ELF-1 (cell line): ENCODE measurements at regions not wholly inside any gene's neighbourhood (a gene's known extent, or its start where the extent isn't known, plus 50 kb on each side); places are given as distances from the start of the nearest gene placed in this dataset.
"Not testable (repeated sequence)": the region's sequence is repeated elsewhere in the genome, so short reads cannot be mapped to it uniquely, and the experiment has no call there.

Experiments used
- DNase-seq: peaks from one replicate; pipeline ENCODE4 v3.0.0-alpha.2; 2016; ENCODE audit warnings: low read depth, low spot score

DNA sequence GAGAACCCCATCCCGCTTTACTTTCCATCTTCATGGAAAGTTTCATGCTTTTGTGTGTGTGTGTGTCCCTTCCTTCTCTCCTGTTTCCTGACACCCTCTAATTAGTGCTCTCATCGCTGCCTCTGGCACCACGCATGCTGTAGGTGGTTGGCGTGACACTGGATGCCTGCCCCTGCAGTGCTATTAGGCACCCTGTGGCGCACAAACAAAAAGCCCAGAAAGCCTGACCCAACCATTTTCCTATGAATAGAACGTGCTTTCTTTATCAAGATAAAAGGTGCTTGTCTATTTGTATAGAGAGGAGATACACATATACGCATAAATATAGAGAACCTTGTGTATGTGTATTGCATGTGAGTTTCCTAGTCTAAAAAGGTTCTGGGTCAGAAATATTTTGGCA lies 120.8 kb upstream of the CDCA7L start:
- DNase-seq: peak; percentile 51

DNA sequence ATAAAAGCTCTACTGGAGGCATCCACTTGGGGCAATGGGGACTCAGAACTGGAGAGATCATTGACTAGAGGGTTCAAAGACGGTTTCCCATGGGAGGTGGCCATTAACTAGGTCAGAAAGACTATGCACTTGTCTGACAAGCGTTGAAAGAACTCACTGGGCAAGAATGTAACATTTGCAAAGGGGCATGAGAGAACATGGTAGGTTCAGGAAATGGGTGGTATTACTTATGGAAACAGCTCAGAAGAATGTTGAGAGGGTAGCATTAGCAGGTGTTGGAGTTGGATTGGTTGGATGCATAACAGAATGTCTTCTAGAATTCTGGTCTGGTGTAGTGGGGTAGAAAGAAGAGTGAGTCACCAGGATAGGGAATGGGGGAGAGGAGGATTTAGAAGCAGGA lies 119.1 kb upstream of the CDCA7L start:
- no peak for DNase-seq

DNA sequence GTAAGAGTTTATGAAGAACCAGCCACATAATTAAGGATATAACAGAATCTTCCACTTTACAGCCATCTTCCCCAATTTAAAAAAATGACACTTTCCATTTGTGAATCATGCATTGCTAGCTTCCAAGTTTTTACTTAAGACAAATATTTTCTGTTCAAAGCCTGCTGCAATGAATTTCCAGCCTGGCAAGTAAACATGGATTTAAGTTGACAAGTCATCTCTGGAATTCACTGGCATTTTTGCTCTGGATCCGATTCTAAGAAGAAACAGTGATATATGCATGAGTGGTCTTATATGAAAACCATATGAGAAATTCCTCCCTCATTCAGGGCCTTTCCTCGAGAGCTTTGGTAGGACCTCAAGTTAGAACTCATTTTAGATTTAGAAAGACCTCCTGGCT lies 116.1 kb upstream of the CDCA7L start:
- no peak for DNase-seq

DNA sequence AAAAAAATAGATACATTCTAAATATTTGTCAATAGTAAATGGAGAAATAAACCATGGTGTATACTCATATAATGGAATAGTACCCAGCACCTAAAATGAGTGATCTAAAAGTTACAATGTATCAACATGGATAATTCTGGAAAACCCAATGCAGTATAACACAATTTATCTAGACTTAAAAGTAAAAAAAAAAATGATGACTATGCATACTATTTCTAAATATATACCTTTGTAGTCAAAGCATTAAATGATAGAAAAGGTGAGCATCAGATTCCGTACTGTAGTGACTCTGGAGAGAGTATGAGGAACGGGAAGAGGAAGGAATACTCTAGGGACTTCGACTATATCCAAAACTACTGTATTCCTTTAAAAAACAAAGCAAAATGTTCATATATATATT lies 115.2 kb upstream of the CDCA7L start:
- DNase-seq: no peak

DNA sequence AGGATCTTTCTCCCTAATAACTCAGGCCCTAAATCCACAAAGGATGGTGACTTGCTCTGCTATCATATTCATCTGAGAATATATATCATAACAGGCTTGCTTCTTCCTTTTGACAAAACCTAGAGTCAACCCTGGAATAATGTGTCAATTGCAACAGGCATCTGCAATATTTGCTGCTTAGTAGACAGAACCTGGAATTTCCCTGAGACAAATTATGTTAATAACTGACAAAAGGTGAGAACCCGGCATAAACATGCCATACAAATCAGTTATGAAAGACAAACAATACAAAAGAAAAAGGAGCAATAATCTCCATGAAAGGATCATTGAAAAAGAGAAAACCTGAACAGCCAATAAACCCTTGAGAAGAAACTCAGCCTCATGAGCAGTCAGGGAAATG lies 114.5 kb upstream of the CDCA7L start:
- DNase-seq: no peak

DNA sequence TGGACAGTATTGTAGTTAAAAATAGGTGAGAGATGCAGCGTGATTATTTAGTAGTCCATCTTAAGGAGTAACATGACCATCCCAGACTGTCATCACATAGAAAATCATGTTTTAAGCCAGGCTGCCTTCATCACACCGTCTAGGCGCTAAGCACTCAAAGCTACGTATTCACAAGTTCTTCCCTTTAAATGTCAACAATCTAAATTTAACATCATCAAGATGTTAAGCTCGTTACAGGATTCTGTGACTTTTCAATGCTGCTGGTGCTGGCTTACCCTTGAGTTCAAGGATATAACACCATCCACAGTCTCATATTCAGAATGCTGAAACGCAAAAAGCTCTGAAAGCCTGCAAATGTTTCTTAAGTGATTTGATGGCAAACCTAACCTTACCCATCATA lies 109.5 kb upstream of the CDCA7L start:
- DNase-seq: no peak

DNA sequence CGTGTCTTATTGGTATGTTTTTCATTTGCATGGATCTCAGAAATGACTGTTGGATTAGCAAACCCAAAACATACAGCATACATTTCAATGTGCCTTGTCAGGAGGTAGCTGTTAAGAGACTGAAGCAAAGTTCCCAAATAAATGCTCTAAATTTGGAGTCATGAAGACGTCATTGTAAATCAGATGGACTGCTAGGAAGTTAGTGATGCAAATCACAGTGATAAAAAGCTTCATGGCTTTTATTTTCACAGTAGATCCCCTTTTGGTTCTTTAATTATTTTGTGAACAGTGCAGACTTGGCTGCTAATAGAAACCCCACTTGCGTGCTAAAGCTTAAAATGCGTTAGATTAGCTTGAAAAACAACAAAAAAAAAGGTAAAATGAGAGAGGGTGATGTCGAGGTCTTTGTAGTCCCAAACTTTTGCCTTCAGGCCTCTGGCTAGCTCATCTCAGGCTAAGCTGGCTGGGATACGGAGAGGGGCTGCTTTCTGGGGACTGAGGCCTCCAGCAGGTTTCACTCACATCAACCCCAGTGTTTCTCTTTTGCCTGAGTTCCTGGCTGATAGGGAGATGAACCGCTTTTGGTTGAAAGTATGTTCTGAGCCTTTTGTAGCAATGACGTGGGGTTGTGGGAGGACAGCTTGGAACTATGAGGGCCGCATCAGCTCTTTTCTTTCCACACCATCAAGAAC lies 107.1 kb upstream of the CDCA7L start:
- no peak for DNase-seq

DNA sequence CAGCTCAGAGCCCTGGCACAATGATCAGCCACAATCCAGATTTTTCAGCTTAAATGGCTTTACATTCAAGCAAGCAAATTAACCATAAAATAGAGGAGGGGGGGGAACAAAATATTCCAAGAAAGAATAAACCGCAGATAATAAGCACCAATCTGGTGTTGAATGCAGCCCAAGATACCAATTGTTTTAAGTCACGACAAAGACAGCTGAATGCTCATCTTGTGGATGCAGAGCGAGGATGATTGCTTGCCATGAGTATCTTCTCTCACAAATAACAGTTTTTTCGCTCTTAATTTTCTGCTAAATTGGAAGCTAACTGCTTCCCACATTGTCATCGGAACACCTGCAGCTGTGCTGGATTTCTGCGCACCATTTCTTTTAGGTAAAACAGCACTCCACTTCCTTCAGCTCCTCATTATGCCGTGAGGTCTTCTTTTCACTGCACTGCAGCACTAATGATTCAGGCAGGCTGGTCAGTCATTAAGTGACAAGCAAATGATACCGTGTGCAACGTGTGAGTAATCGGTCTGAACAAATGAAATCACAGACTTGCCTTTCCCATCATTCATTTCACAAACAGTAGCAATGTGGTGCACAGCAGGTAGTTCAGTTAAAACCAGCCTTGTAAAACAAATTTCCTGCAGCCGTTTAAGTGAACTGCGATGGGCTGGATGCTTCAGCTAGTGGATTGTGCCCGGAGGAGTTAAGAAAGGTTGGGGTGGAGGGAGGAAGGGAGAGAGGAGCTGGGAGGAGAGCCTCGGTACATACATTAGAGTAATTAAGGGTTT lies 106.4 kb upstream of the CDCA7L start:
- DNase-seq: peak; percentile 40

DNA sequence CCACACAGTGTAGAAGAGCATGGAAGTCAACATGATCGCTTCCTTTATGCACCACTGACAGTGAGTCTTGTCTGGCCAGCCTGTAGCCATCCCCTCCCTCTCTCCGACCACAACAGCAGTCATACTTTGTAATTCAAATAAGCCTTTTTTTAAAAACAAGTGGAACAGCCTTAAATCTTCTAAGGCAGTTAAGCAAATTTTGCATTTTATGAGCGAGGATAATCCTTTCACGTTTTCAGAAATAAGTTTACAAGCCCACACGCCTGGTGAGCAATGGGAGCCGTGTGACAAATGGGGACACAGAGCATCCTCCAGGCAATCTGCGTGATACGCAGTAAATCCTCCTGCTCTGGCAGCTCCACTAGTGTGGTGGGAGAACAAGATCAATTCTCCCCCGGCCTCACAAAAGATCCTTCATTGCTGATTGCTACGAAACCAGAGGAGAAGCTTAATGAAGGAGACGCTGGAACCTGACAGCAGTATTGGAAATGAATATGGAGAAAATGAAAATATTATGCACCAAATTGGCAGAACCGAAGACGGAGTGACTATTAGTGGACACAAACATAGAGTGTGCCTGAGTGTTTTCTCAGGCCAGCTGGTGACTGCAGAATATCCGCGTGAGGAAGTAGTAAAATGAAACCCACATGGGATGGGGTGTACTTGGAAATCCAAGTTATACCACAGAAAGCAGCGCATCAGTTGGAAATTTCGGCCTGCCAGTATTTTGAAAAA lies 104.2 kb upstream of the CDCA7L start:
- DNase-seq: no peak

DNA sequence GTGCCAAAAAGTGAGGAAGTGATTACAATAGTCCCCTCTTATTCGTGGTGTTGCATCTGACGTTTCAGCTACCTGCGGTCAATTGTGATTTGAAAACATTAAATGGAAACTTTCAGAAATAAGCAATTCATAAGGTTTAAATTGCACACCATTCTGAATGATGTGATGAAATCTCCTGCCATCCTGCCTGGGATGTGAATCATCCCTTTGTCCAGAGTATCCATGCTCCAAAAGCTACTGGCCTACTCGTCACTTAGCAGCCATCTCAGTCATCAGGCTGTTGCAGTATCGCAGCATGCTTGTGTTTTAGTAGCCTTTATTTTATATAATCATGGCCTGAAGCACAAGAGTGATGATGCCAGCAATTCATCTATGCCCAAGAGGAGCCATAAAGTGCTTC lies 97.7 kb upstream of the CDCA7L start:
- DNase-seq: no peak

DNA sequence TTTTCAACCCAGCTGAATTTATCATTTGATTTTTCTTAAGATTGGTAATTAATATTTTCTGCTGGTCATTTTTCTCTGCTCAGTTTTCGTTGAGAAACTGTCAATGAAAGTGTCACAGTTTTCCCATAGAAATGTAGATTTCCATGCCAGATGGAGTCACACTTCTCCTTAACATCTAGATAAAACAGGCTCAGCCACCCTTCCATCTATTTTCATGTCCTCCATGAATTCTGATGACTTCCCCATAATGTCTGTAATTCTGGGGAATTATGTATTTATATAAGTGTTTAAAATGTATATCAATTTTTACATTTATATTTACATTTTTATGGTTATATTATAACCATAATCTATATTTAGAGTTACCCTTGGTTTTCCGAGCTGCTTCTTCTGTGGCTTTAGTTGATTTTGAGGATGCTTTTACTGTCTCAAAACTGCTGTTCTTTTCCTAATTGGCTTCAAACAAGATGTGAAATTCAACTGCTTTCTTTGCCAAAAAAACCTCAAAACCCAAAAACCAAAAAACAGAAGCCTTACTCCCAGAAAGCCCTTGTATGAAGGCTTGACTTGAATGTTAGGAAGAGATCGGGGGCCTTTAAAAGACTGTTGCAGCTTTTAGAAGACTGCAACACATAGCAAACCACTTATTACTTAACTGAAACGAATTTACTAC lies 95.4 kb upstream of the CDCA7L start:
- DNase-seq: no peak

DNA sequence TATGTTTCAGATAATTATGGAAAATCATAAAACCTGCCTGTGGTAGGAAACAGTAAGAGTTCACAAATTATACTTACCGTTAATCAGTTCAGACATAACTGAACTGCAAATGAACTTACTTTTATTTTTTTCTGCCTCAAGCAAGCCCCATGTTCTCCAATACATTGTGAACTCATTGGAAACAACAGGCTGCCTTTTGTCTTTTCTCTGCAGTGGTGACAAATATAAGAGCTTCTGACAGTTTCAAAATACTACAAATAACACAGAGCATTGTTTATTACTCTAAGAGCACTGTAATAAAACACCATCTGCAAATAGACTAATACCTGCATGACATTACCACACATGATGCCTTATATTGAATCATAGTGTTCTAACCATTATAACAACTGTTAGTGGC lies 94.0 kb upstream of the CDCA7L start:
- DNase-seq: no peak

DNA sequence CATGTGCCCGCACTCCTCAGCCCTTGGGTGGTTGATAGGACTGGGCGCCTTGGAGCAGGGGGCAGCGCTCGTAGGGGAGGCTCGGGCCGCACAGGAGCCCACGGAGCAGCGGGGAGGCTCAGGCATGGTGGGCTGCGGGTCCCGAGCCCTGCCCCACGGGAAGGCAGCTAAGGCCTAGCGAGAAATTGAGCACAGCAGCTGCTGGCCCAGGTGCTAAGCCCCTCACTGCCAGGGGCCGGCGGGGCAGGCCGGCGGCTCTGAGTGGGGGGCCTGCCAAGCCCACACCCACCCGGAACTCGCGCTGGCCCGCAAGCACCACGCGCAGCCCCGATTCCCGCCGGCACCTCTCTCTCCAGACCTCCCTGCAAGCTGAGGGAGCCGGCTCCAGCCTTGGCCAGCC lies 86.7 kb upstream of the CDCA7L start:
- not testable (repeated sequence) for DNase-seq

DNA sequence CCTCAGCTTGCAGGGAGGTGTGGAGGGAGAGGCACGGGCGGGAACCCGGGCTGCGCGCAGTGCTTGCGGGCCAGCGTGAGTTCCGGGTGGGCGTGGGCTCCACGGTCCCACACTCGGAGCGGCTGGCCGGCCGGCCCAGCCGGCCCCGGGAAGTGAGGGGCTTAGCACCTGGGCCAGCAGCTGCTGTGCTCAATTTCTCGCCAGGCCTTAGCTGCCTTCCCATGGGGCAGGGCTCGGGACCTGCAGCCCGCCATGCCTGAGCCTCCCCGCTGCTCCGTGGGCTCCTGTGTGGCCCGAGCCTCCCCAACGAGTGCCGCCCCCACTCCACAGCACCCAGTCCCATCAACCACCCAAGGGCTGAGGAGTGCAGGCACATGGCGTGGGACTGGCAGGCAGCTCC lies 83.0 kb upstream of the CDCA7L start:
- not testable (repeated sequence) for DNase-seq

DNA sequence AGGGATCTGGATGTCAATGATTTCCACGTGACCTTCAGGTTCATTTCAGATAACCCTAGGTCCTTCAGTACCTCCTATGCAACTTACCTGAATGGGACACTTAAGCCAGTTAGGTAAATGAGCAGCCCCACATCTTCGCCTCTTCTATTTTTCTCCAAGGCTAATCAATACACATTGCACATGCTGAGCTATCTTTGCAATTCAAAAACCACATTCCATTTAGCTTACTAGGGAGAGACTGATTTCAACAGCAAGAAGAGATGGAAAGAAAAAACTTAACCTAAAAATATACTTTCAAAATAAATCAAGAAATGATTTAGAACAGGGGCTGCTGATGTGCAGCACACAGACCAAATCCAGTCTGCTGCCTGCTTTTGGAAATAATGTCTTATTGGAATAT lies 81.8 kb upstream of the CDCA7L start:
- DNase-seq: no peak

DNA sequence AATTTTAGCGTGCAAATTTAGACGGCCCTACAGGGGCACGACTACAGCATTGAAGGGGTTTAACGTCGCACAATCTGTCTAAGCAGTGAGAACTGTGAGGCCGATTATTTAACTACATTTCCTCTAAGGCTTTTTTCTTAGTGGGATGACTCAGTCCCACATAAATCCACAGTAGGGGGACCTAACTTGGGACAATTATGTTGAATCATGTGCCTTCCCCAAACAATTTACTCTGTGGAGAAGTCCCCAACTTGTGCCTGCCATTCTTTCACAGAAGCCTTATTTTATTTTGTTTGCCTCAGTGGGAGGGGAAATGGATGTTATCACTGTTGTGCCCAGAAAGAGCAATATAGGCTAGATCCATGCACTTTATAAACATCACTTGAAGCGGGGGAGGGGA lies 80.3 kb upstream of the CDCA7L start:
- DNase-seq: no peak

DNA sequence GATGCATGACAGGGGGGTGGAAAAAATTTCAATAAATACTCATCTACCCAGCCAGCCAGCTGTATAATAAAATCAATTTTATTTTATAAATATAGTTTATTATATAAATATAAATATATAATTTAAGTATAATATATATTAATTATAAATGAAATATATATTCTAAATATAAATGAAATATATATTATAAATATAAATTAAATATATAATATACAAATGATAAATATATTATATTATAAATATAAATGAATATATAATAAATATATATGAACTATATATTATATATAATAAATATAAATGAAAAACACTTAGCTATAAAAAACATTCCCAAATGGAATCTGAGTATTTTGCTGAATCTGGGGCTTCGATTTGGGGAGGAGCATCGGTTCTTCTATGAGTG lies 79.4 kb upstream of the CDCA7L start:
- no peak for DNase-seq

DNA sequence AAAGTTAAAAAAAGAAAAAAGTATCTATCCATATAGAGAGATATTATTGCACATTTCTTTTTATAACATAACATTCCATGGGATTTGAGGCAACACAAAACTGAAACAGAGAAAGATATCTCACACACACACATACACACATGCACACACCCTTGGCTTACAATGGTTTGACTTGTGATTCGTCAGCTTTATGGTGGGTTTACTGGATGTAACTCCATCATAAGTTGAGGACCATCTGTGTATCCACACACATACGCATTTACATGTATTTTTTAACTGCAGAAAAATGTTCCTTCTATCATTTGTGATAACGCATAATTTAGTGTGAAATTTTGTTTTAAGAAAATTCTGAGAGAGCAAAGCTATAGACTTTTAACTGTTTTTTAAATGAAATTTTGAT lies 74.2 kb upstream of the CDCA7L start:
- no peak for DNase-seq

DNA sequence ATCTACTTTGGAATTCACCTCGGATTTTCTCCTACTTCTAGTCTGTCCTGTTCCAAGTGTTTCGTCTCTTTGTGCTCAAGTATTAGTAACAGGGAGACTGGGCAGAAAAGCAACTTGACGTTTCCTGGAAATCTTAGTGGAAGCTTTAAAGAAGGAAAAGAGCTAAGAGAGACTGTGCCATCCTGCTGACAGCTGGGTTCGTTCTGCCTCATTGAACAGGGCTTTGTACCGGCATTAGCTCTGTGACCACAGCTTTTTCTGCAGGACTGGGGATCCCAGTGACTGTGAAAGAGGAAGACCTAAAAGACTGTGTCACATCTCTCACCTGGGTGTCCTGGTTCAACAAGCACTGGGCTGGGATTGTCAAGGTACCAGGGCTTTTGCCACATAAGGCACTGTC lies 70.8 kb upstream of the CDCA7L start:
- DNase-seq: no peak

DNA sequence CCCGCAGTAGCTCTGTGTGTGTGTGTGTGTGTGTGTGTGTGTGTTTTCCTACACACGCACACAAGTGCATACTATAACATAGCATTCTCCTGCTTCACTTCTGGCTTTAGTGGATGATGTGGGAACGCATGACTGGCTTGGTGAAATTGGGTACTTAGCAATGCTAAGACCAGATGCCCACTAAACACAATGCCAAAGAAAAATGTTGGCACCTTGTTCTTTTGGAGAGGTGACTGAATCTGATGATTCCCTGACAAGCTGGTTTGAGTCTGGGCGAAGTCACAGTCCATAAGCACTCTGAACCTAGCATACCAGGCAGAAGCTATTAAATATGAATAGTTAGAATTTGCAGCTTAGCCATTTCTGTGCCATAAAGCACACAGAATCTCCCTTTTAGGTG lies 68.0 kb upstream of the CDCA7L start:
- no peak for DNase-seq

DNA sequence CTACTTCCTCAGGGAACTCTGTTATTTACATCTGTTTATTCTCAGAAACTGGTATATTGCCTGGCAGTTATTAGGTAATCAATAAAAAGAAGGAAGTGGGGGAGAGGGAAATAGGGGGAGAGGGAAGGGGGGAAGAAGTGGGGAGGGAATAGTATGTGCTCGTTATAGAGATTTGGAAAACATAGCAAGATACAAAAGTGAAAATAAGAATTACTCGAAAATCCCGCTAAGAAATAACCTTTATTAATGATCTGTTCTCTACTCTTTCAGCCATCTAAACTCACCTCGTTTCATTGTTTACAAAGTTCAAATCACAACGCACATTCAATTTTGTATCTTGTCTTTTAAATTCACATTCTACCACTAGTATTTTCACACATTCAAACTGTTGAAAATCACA lies 63.0 kb upstream of the CDCA7L start:
- no peak for DNase-seq

DNA sequence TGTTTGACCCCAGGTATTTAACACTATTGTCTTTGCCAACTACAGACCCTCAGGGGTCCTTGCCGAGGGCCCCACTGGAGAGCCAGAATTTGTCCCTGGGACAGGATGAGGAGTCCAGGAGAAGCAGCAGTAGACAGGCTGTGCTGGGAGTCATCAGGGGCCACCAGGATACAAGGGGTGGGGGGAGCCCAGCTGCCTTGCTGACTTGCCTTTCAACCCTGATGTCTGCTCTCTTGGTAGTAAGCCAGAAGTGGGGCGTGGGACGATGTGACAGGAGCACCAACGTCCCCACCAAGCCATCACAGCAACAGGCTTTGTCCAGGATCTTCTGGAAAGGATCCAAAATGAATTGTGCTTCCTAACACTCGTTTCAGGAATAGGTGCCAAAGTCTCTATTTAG lies 62.4 kb upstream of the CDCA7L start:
- peak; percentile 23 for DNase-seq
